ENCODE measurements at regions not wholly inside any gene's neighbourhood (a gene's known extent, or its start where the extent isn't known, plus 50 kb on each side); places are given as distances from the start of the nearest gene placed in this dataset.
A peak's percentile ranks its signal among the peaks of the same experiment; 100 is the strongest.

- BruUV-seq (replicated peaks) = no TSS peak
- in situ Hi-C loops (cut with HindIII; ENCODE audit: low pct_unique_long_range_greater_than_20kb, low sequenced_read_pairs) = no loop called here
- H3K27me3 ChIP-seq (ENCODE audit: control insufficient read depth, insufficient read depth, low read length) = no peaks in the 10 kb centered on the region
- DNase-seq (ENCODE audit: low read depth, low spot score) = no peak
- no peaks in the 10 kb centered on the region; the same call in 1 of the 2 replicates for H3K4me1 ChIP-seq (ENCODE audit: control insufficient read depth, insufficient read depth, low read length)
- ATAC-seq = no peak
- intact Hi-C loops (cut with micrococcal nuclease; ENCODE audit: unreplicated experiment) = no loop called here
- H3K9me3 ChIP-seq (ENCODE audit: control insufficient read depth, insufficient read depth, low read depth, low read length) = no peaks in the 10 kb centered on the region
- TF ChIP-seq POLR2AphosphoS5 (IDR thresholded peaks at IDR 0.05; ENCODE audit: low read depth, low read length) (no peak), REST (IDR thresholded peaks at IDR 0.05; ENCODE audit: insufficient read depth in 1 of 2, low read depth in 2 of 2, low read length in 1 of 2) (no peak), TCF7L2 (IDR thresholded peaks at IDR 0.05; ENCODE audit: low read depth, low read length) (no peak), CTCF (IDR thresholded peaks at IDR 0.05) (no peak), SIN3A (IDR thresholded peaks at IDR 0.05; ENCODE audit: borderline replicate concordance, insufficient read depth, low read depth, low read length) (no peak)
- POLR2A ChIA-PET = interaction anchor here (0.7 kb wide), 1 partner anchor 16 kb away, joined by 6 read pairs; no protein-coding TSS in a partner anchor
- no peaks in the 10 kb centered on the region for H3K36me3 ChIP-seq (ENCODE audit: control insufficient read depth, insufficient read depth, low read length)
- H3K27ac ChIP-seq (ENCODE audit: low read length) = no peak overlapping the region
- H3K4me3 ChIP-seq (ENCODE audit: low read depth in 2 of 2, low read length in 2 of 2) = no peak overlapping the region
- CTCF ChIA-PET = no interaction called here
These were observed 97.6 kb downstream of the TOMM20 start for GRCh38 chr1:235030919-235031596.

DNA sequence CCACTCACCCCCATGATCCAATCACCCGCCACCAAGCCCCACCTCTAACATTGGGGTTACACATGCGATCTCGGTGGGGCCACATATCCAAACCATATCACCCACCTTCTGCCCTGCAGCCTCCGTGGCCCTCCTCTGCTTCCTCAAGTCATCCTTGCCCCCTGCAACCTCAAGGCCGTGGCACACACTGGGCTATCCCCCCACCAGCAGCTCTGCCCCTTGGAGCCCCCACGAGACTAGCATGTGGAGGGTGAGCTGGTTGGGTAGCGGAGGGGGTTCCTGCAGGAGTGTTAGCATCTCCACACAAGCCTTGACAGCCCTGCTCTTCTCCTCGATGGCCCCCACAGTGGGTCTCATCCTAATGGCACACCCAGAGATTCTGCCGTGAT is 100.8 kb downstream of the TOMM20 start:
- no peak overlapping the region for H3K4me3 ChIP-seq (ENCODE audit: low read depth in 2 of 2, low read length in 2 of 2)
- no peaks in the 10 kb centered on the region for H3K36me3 ChIP-seq (ENCODE audit: control insufficient read depth, insufficient read depth, low read length)
- DNase-seq (ENCODE audit: low read depth, low spot score) (no peak), ATAC-seq (no peak)
- in situ Hi-C loops (cut with HindIII; ENCODE audit: low pct_unique_long_range_greater_than_20kb, low sequenced_read_pairs) (no loop called here), intact Hi-C loops (cut with micrococcal nuclease; ENCODE audit: unreplicated experiment) (no loop called here)
- TF ChIP-seq POLR2AphosphoS5 (IDR thresholded peaks at IDR 0.05; ENCODE audit: low read depth, low read length) (no peak), REST (IDR thresholded peaks at IDR 0.05; ENCODE audit: insufficient read depth in 1 of 2, low read depth in 2 of 2, low read length in 1 of 2) (no peak), TCF7L2 (IDR thresholded peaks at IDR 0.05; ENCODE audit: low read depth, low read length) (no peak), SIN3A (IDR thresholded peaks at IDR 0.05; ENCODE audit: borderline replicate concordance, insufficient read depth, low read depth, low read length) (no peak), CTCF (IDR thresholded peaks at IDR 0.05) (no peak)
- ChIA-PET POLR2A (no interaction called here), CTCF (no interaction called here)
- no TSS peak for BruUV-seq (replicated peaks)
- H3K4me1 ChIP-seq (ENCODE audit: control insufficient read depth, insufficient read depth, low read length) = peaks cover 6% of the 10 kb centered on the region
- H3K27me3 ChIP-seq (ENCODE audit: control insufficient read depth, insufficient read depth, low read length) = no peaks in the 10 kb centered on the region
- peak overlapping the region; percentile 53; the same call in 1 of the 2 replicates for H3K27ac ChIP-seq (ENCODE audit: low read length)
- H3K9me3 ChIP-seq (ENCODE audit: control insufficient read depth, insufficient read depth, low read depth, low read length) = no peaks in the 10 kb centered on the region

All from Panc1 (cell line).